NCI-H345 treated with DMSO at 0.1 percent for 48 hours (cell line): ENCODE measurements at regions not wholly inside any gene's neighbourhood (a gene's known extent, or its start where the extent isn't known, plus 50 kb on each side); places are given as distances from the start of the nearest gene placed in this dataset.

Experiments used
- DNase-seq: peaks from one replicate; lab custom pipeline; 2025; ENCODE audit not compliant: unreplicated experiment; lab: John Stamatoyannopoulos, UW

GRCh38 chr15:96576596-96576995 lies 246.1 kb downstream of the NR2F2 start:
- DNase-seq: no peak

- DNase-seq: no peak
These were observed 247.9 kb downstream of the NR2F2 start for GRCh38 chr15:96578393-96578792.

- no peak for DNase-seq
These were observed 250.9 kb downstream of the NR2F2 start for GRCh38 chr15:96581371-96581770.

DNA sequence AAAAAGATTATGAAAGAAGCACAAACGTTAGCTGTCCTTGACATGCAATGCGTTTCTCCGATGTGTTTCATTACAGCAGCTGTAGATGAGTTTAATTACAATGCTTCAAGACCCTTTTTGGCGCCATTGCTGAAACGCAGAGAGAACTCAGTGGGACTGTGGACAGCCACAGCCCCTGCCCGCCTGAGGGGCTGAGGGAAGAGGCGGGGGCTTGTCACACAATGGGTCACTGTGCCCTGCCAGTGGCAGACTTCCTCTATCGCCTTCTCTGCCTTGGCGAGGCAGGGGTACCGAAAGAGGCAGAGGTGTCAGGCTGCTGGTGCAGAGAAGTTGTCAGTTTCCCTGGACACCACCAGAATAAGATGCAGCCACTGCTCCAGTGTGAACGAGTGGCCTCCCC lies 252.0 kb downstream of the NR2F2 start:
- DNase-seq: no peak

DNA sequence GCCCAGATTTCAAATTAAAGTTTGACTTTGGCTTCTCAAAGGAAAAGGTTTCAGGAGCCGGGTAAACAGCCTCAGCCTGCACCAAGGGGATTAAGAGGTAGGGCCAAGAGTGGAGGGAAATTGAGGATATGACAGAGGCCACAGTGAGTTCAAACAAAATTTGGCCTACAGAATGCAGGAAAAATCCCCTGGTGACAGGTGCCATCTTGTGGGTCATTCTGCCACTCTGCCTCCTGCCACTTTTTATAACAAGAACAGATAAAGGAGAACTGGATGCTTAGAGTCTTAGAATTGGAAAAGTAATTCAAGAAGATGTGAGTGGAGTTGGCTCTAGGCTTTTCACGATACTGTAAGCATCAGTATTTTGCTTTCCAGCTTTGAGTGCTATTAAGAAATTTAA lies 253.2 kb downstream of the NR2F2 start:
- no peak for DNase-seq

- DNase-seq: no peak
These were observed 255.2 kb downstream of the NR2F2 start for GRCh38 chr15:96585484-96586386.

DNA sequence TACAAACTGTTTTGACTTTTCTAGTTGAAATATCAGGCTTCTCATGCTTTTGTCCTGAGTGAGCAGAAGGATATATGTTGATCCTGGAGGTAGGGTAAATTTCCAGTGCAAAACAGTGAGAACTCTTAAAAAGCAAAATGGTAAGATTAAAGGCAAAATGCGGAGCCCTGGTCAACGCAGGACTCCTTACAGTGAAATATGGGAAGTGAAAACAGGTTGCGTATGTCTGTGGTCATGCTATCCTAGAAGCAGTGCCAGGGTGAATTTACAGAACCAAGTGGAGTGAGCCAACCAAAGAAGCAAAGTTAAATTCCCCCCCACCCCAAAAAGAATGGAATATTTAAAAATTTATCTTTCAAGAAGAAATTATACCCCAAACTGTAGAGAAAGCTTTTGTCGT lies 256.4 kb downstream of the NR2F2 start:
- no peak for DNase-seq

GRCh38 chr15:96589864-96590263 lies 259.4 kb downstream of the NR2F2 start:
- DNase-seq: no peak

- DNase-seq: peak; percentile 16
These were observed 263.2 kb downstream of the NR2F2 start for GRCh38 chr15:96593735-96594134.

- DNase-seq: no peak
These were observed 265.5 kb downstream of the NR2F2 start for GRCh38 chr15:96595951-96596350.

DNA sequence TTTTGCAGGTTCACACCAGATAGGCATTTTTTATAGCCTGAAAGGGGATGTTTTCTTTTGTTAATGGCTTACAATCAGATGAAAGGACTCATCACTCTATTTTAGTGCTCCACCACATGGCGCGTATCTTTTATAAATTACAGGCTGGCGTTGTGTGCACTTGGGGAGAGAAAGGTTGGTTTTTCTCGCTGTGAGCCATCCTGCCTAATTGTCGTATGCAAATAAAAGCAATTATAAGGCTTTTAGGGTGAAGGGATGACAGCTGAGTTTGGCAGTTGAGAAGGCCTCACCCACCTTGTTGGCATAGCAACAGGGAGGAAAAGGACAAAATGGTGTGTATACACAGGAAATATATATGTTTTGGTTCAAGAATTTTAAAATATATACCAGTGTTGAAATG lies 268.0 kb downstream of the NR2F2 start:
- DNase-seq: no peak

- DNase-seq: no peak
These were observed 268.8 kb downstream of the NR2F2 start for GRCh38 chr15:96599268-96599667.

GRCh38 chr15:96600350-96600749 lies 269.9 kb downstream of the NR2F2 start:
- DNase-seq: no peak

- no peak for DNase-seq
These were observed 276.1 kb downstream of the NR2F2 start for GRCh38 chr15:96606617-96607016.

DNA sequence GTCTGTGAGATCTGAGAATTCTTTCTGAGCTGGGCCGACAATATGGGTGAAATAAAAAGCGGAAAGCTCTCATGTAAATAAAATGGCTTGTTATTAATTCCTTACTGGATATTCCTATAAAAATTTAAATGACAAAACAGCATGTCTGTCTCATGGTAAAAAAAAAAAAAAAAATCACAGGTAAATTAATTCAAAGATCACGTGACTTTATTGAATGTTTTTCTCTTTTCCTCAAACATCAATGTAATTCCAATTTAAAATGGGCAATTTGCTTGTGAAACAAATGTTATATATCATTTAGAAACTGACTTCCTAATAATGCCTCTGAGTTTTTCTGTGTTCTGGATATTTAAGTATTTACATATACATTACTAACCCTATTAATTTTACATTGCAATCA lies 280.3 kb downstream of the NR2F2 start:
- DNase-seq: no peak

DNA sequence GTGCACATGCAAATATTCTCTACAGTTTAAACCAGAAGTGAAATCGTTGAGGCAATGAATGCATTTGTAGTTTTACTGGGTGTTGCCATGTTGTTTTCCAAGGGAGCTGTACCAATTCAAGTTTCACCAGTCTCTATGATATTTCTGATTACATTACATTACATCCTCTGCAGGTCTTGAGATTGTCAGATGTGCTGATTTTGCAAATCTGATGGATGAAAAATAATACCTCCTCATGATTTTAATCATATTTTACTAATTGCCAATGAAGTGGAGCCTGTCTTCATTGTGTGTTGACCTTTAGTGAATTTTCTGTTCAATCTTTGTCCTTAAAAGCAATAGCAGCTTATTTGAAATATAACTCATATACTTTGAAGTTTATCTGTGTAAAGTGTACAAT lies 282.4 kb downstream of the NR2F2 start:
- no peak for DNase-seq

- no peak for DNase-seq
These were observed 288.7 kb downstream of the NR2F2 start for GRCh38 chr15:96619174-96619573.

DNA sequence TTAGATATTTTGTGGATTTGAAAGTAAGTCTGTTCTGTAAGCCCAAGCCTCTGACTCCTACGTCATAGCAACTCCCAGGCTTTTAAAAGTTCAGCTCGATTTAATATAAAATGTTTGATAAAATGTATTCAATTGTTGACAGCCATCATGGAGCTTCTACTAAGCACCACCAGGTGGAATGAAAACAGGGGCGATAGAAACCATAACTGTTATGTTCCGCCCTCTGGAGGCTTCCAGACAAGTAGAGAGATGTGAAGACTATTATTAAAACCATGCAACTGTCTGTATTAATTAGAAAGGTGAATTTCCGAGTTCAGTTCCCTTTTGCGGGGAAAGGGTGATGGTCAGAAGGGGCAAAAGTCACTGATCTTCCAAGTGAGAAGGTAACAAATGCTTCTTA lies 292.2 kb downstream of the NR2F2 start:
- no peak for DNase-seq

GRCh38 chr15:96625256-96625655 lies 294.8 kb downstream of the NR2F2 start:
- DNase-seq: no peak

DNA sequence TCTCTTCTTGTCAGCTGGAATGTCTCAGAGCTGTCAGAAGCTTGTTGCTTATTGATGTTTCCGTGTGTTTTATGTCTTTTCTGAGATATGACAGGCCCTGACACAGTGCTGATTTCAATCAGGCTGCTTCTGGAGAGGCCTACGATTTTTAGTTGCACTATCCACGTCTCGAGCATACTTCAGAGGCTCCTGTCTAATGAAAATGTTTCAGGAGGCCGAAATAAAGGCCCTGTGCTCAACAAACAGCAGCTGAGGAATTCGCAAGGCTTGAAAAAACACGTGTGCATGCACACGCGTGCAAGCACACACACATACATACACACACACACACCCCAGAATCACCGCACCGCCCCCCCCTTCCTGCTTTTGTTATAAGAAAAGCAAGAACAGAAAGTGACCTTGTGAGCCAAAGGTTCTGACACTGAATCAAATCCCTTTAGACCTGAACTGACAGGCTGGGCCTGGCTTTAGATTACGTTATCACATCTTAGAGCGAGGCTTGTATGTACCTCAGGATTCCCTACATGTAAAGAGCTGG lies 296.6 kb downstream of the NR2F2 start:
- no peak for DNase-seq

DNA sequence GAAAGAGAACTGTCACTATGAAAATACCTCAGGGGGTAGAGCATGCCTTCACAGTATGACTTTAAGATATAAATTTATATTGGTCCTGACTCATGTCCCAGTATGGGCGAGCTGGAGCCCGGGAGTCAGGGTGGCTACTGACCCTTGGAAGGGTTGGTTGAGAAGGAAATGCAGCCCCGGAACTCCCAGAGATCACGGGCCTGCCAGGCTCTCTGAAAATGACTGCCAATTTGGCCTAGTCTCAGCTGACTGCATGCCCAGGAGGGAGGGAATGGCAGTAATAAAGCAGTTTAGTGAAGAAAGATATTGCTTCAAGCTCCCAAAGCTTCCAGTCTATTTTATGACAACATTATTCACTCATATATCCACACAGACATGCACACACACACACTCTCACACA lies 299.0 kb downstream of the NR2F2 start:
- no peak for DNase-seq

- DNase-seq: no peak
These were observed 308.3 kb downstream of the NR2F2 start for GRCh38 chr15:96638793-96639192.

GRCh38 chr15:96645796-96646195 lies 315.3 kb downstream of the NR2F2 start:
- DNase-seq: no peak
